GM19351 (cell line): ENCODE measurements at regions not wholly inside any gene's neighbourhood (a gene's known extent, or its start where the extent isn't known, plus 50 kb on each side); places are given as distances from the start of the nearest gene placed in this dataset.
A peak's percentile ranks its signal among the peaks of the same experiment; 100 is the strongest.

Source experiments
- ATAC-seq: cut with Tn5 transposase; IDR thresholded peaks from one replicate; pipeline ENCODE4 v1.9.1; 2021; ENCODE audit warnings: mild to moderate bottlenecking, moderate library complexity; ENCODE audit not compliant: unreplicated experiment

DNA sequence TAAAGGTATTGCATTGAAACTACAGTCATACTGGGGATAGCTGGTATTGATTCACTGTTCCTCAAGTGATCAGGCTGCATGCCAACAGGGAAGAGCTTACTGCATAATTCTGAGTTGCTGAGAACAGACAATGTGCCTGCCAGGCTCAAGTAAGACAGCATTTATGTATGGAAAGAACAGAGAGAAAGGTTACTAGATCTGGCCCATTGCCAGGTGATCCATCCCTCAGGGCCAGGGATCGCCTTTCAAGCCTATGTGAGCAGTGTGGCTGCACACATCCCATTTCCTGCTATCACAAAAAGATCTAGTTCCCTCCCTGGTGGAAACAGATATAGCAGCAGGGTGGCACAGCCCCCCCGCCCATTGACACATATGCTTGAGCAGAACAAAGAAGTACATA is 254.0 kb downstream of the TMA16 start:
- no peak for ATAC-seq

DNA sequence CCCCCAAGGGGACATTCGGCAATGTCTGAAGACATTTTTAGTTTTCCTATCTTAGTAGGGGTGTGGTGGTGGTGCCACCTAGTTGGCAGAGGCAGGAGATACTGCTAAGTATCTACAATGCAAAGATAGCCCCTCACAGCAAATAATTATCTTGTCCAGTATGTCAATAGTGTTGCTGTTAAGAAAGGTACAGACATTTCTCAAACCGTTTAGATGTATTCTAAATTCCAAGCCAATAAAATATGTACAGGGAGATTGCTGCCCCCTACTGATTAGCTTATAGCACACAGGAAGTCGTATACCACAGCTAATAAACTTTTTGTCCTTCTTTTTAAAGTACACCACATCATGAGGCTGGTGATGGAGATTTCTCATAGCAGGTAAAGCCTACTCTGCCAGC is 260.5 kb downstream of the TMA16 start:
- ATAC-seq, result peak; percentile 71

DNA sequence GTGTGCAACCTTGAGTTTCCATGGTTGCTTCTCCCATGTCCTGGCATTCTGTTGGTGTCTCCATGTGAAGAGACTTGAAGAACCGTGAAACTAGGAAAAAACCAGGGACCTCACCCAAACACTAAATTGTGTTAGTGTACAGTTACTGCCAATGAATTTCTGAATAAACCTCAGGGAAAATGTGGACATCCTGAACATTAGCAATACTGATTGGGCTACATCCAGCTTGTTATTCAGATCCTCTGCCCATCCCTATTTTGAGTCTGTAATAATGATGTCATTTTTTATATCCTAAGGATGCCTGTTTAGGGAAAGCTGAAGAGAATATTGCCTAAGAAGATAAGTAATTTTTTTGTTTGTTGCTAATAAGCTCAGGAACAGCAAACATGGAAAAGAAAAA is 262.7 kb downstream of the TMA16 start:
- no peak for ATAC-seq

DNA sequence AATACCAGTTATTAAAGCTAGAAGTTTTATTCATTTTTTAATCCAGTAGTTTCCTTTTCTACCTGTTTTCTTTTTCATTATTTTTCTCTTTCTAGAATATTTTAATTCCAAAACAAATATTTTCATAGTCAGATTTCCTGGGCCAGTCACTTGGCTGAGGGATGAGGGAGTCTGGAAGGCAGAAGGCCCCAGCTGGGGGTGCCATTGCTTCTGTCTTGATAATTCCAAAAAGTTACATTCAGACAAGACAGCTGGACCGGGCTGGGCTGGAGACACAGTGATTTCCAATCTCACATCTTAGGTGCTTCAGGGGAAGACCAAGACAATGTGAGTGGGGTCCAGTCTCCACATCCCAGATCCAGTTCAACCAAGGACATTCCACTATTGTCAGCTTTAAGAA is 263.5 kb downstream of the TMA16 start:
- ATAC-seq, result no peak

DNA sequence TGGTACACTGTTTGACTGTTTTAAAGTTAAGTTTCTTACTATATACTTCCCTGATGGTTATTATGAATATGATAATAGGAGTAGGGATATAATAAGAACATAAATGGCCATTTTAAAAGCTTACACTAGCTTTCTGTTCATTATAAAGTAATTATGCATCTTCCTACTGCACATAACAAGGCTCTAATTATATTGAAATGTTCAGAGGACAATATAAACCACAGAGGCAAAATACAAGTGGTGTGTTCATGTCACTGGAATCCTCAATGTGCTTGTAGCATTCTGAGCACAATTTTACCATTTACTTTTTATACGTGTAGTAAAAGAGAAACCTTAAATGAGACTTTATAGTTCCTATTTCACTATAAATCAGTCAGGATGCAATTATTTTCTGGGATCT is 268.3 kb downstream of the TMA16 start:
- no peak for ATAC-seq

DNA sequence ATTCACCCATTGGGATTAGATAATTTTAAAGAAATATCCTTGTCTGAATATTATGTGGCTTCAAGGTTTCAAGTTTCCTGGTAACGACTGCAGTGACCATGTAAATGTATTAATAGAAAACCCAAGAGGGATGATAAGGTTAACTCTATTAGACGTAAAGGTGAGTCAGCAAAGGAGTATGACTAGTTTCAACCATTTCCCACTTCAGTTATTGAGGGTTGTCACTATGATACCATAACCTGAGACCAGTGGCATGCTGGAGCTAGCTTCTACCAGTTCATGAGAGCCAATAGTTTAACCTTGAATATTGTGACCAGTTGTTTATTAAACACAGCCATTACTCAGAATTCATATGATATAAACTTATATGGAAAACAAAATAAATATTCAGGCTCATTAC is 270.1 kb downstream of the TMA16 start:
- no peak for ATAC-seq

DNA sequence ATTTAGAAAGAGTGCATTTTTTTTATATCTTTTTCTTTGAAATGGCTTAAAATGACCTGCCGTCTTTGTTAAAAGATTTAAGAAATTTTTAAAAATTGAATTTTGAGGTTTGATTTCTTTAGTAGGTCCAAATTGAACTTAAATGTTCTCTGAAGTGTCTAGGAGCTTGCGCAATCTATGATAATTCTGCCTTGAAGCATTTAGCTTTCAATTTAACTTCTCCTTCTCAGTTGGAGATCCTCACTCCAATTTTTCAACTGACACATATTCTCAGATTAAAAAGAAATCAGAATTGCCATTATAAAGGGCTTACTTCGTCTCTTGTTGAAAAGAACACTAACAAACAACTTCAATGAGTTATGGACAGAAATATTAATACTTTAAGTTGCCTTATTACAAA is 273.5 kb downstream of the TMA16 start:
- ATAC-seq, result no peak

DNA sequence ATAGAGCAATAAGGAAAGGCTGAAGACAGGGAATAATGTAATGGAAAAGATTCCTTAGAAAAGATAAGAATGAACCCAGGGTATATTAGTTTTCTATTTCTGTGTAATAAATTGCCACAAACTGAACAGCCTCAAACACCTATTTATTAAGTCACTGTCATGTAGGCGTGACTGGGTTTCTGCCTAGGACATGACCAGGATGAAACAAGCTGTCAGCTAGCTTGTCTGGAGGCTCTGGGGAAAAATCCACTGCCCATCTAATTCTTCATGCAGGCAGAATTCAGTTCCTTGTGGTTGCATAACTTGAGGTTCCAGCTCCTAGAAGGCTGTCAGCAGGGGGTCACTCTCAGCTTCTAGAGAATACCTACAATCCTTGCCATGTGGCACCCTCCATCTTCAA is 277.7 kb downstream of the TMA16 start:
- ATAC-seq, result no peak

DNA sequence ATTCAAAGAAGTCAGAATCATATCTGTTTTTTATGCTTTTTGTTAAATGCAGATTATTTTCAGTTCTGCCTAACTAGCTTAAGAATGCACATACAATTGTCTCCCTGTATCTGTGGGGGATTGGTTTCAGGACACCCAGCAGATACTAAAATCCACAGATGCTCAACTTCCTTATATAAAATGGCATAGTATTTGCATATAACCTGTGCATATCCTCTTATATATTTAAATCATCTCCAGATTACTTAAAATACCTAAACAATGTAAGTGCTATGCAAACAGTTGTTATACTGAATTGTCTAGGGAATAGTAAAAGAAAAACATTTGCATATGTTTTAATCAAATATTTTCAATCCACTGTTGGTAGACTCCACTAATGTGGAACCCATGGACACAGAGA is 279.4 kb downstream of the TMA16 start:
- no peak for ATAC-seq

DNA sequence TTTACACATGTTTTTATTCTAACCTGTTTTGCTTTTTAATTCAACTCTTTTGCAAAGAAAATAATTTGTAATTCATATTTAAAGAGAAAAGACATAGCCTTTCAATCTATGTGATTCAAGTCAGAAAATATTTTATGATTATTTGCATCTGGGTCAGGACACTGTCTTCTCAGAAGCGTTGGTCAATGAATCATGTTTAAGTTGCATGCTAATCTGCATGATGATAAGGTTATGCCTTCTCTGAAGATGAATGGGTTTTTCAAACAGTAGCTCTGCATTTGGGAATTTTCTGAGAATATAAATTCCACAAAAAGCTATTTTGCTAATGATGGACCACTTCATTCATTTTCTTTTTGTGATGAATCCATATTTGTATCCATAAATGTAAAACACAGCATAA is 282.5 kb downstream of the TMA16 start:
- ATAC-seq, result no peak

DNA sequence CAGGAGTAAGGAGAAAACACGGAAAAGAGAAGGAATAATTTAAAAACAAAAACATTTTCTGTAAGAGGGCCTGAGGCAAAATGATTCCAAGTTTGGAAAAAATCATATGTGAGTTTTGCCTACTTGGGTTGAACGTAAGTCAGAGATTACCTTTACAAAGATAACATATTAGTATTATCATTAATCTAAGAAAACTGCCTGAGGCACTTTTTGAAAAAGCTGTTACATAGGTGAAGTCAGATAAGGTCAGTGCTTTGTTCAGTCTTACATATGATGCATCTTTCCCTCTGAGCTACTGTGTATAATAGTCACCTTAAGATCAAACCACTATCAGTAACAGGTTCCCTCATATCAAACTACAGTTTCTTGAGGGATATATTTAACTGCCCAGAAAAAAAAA is 287.2 kb downstream of the TMA16 start:
- ATAC-seq, result no peak

DNA sequence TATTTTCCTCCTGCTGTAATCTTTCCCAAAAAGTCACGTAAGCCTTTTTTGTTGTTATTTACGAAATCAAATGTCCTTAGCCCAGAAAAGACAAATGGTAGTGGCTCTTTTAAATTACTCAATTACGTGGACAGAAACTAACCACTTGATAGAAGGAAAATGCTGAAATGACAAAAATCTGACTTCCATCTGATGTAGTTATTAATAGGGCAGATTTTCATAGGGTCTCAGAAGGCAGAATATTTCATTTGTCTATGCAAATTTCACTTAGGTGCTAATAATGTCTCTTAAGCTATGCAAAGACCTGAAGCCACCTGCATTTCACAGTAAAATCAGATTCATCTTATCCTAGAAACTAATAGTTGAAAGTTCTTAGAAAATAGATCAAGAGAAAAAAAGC is 295.7 kb downstream of the TMA16 start:
- no peak for ATAC-seq

DNA sequence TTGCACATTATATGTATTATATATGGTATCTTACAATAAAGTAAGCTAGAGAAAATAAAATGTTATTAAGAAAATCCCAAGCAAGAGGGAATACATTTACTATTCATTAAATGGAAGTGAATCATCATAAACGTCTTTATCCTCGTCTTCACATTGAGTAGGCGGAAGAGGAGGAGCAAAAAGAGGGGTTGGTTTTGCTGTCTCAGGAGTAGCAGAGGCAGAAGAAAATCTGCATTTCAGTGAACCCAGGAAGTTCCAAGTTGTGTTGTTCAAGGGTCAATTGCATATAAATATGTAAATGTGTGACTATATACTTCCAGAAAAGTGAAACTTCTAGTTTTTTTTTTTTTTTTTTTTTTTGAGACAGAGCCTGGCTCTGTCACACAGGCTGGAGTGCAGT is 301.4 kb downstream of the TMA16 start:
- ATAC-seq, result no peak

DNA sequence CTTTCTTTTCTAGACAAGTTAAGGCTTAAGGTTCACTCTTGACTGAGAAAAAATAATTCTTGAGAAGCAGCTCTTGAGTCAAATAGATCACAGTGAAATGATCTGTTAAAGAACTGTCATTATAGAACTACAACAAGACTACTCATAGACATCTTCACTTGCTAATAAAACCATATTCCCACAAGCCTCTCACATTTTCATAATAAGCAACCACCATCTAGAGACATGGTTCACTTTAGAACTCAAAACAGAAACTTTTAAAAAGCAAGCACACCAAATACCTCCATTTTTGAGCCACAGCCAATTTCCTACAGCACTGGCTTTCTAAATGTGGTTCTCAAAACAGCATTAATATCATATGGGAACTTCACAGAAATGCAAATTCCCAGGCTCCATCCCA is 309.5 kb downstream of the TMA16 start:
- ATAC-seq, result no peak

DNA sequence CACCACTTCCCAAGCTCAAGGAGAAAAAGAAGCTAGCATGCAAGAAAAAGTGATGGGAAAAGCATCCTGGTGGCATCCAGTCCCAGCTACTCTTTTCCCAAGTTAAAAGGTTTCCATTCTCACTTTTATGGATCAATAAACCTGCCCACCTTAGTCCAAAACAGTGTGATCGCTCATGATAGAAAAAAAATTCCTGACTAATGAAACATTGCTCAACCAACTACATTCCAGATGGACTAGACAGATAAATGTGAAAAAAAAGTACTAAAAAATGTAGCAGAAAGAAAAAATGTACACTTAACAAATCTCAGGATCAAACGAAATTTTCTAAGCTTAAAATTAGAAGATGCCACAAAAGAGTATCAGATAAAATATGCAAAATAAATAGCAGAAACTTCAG is 312.2 kb downstream of the TMA16 start:
- ATAC-seq, result no peak

DNA sequence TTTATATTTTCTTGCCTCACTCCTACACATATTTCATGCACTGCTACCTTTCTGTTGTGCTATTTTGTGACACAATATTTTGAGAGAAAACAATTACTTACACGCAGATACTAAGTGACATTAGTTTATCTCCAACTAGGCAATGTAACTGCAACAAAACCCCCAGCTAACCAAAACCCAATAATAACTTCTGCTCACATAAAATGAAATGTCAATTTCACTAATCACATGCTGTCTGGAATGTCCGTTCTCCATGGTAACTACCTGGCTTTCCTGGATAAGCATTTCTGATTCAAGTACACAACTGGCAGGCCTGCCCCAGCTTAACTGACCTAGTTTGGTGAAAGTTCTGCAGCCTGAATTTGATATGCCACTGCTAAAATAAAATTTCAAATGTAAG is 313.5 kb downstream of the TMA16 start:
- ATAC-seq, result no peak

DNA sequence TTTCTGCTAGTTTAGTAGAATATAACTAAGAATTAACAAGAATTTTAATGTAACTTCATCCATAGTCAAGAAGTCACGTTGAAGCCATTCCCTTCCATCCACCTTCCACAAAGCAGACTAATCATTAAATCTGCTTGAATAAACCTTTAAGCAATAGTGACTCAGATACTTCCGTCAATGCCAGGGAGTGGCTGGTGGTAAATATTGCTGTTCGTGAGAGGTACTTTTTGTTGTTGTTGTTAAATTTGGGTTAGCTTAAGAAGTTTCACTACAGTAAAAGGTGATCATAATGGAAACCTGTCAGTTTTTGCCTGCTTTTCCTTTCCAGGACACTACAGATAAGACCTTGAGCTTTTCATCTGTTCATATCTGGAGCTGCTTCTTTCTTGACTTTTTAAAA is 316.3 kb downstream of the TMA16 start:
- ATAC-seq, result peak; percentile 89

DNA sequence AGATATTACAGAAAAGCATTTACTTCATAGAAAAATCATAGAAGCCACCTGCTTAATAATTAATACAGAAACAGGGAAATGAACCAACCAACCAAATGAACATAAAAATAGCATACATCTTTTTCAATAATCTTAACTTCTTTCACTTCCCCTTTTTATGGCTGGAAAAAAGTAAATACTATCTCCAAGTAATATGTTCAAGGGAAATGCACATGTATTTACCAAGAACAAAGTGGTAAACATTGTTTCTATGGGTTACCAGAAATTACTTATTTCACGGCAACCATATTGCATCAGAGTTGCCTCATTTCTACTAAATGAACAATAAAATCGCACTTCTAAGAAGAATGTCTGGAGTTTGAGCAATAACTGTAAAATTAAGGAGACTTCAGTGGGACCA is 321.3 kb downstream of the TMA16 start:
- peak; percentile 46 for ATAC-seq

DNA sequence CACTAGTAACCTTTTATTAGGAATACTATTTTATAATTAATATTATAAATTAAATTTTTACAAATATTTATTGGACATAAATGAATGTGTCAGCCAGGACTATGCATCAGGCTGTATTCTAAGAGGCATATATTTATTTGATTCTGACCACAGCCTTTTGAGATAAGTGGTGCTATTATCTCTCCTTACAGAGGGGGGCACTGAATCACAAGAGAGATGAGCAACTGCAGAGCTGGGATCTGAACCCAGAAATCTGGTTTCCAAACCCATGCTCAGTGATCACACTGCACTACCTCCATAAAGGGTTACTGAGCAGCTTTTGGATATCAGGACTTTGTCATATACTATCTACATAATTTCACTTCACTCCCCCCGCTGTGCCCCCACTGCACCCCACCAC is 322.0 kb downstream of the TMA16 start:
- ATAC-seq, result no peak

DNA sequence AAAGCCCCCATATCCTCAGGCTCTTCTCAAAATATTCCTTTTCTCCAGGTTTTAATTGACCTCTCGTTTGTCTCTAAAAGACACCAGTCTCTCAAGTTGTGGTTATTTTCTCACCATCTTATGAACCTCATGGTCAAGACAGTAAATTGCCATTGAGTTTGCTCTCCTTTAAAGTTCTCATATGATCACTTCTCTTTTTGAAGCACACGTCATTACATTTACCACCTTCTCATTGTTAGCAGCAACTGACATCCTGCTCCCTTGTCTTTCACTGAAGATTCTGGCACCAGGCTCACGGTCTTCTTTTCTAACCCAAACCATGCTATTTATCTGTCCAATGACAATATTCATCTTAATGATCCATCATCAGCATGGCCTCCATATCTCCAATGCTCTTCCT is 324.2 kb downstream of the TMA16 start:
- ATAC-seq, result peak; percentile 71

DNA sequence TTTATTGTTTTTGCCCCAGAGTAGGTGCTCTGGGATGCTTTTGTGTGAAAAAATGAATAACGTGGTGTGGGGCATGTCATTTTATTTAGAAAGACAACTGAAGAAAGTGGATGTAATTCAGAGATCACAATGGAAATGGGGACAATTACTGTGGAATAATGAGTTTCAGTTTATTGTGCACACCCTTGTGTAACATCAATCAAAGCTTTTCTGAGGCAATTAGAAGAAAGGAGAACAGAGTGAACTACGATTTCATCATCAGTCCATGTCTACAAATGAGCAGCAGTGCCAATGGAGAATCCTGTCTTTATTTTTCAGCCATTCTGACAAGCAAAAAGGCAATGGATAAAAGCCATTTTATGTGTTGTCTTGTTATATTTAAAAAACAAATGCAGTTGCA is 339.2 kb downstream of the TMA16 start:
- ATAC-seq, result no peak

DNA sequence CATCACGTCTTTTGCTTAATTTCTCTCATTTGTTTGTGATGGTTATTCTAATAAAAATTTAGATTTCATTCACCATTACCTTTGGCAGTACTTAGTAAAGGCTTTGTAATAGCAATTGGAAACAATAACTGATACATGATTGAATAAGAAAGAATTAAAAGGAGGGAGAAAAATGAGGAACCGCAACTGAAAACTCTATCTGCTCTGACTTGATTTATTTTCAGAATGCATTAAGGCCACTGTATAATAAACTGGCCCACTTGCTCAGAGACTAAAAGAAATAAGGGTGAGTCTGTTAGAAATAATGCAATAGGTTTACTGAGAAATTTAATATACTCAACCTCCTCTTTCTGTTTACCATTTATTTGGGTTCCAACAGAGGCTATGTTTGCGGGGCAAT is 351.5 kb downstream of the TMA16 start:
- no peak for ATAC-seq

DNA sequence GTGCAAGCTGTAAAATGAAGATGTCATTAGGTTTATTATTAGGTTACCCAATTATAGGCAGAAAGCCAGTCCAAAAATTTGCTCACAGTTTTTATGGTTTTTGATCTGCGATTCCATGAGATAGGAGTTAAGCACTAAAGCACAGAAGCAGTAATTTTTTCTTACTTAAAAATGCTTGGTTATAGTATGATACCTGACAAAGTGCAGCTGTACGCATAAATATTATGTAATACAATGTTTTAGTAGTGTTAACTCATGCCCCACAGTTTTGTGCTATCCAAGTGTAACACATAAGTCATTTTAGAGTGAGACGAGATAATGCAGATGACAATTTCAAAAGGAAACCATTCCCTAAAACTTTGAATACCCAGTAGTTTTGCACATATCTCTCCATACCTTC is 357.8 kb downstream of the TMA16 start:
- ATAC-seq, result no peak

DNA sequence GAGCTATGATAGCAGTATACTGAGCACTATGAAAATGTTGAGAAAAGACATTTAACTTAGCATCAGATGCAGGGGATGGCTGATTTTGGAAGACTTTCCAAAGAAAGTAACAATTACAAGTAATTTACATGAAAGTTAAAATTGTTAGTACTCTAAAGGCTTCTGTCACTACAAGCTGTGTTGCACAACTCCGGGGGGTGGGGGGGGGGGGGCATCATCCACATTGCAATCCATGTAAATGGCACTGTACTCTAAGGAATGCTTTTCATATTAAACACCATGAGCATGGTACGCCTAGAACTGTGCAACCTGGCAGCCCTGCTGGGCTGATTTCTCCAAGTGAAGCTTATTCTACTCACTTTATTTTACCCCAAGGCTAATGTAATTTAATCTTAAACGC is 363.4 kb downstream of the TMA16 start:
- peak; percentile 5 for ATAC-seq
